OCI-LY7 (cell line): ENCODE measurements at regions not wholly inside any gene's neighbourhood (a gene's known extent, or its start where the extent isn't known, plus 50 kb on each side); places are given as distances from the start of the nearest gene placed in this dataset.

Source experiments
- CTCF ChIP-seq: fragments of 200-600 bp; sonication (generic); conservative IDR thresholded peaks from 2 replicates; pipeline ENCODE4 v1.5.1; 2014; ENCODE audit warnings: mild to moderate bottlenecking, antibody characterized with exemption, low read length, moderate library complexity, mixed read lengths
- EZH2phosphoT487 ChIP-seq: fragments of 200-600 bp; sonication (generic); IDR thresholded peaks from 2 replicates; pipeline ENCODE4 v1.6.1; 2018; ENCODE audit warnings: low read depth, borderline replicate concordance, mild to moderate bottlenecking, mixed run types, antibody characterized with exemption, low read length, moderate library complexity, mixed read lengths

DNA sequence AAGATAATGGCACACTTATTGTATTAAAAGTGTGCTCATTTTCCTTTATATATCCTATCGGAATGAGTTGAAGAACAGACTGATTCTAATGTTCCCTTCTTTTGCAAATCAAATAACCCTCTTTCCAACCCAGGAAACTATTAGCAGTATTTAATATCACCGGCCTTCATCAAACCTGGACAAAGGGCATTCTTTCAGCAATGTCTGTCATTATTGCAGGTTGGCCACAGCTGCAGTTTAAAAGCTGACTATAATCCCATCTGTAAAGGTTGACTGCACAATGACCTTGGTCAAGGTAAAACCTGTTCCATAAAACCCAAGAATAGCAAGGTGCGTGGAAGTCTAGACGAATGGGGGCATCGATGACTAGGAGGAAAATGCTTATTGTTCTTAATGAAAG lies 472.3 kb upstream of the SOX5 start:
- no peak for TF ChIP-seq CTCF
- no peak for TF ChIP-seq EZH2phosphoT487
